22Rv1 (cell line): ENCODE measurements at regions not wholly inside any gene's neighbourhood (a gene's known extent, or its start where the extent isn't known, plus 50 kb on each side); places are given as distances from the start of the nearest gene placed in this dataset.

Source experiments
- H3K27ac ChIP-seq: fragments of 450-650 bp; 2 replicates; pipeline ENCODE4 v1.5.1; 2017
- CTCF ChIP-seq: fragments of 450-650 bp; IDR thresholded peaks from 2 replicates; pipeline ENCODE4 v1.5.1; 2017; ENCODE audit warnings: mild to moderate bottlenecking
- ZFX ChIP-seq: fragments of 450-650 bp; IDR thresholded peaks from 2 replicates; pipeline ENCODE4 v1.6.1; 2017; ENCODE audit warnings: antibody characterized with exemption, borderline replicate concordance

GRCh38 chr6:146881228-146882181 is 282.7 kb downstream of the ADGB start:
- TF ChIP-seq ZFX (no peak), CTCF (no peak)
- no peak overlapping the region for H3K27ac ChIP-seq

- TF ChIP-seq CTCF (no peak), ZFX (no peak)
- no peak overlapping the region for H3K27ac ChIP-seq
These were observed 285.1 kb downstream of the ADGB start for GRCh38 chr6:146883640-146884531.

- no peak overlapping the region for H3K27ac ChIP-seq
- no peak for TF ChIP-seq CTCF
- TF ChIP-seq ZFX = no peak
These were observed 286.0 kb downstream of the ADGB start for GRCh38 chr6:146884728-146885127.

GRCh38 chr6:146885708-146886457 is 287.1 kb downstream of the ADGB start:
- TF ChIP-seq ZFX (no peak), CTCF (no peak)
- no peak overlapping the region for H3K27ac ChIP-seq

- no peak for TF ChIP-seq CTCF
- TF ChIP-seq ZFX = no peak
- no peak overlapping the region for H3K27ac ChIP-seq
These were observed 288.0 kb downstream of the ADGB start for GRCh38 chr6:146886587-146887446.

GRCh38 chr6:146887447-146888077 is 288.8 kb downstream of the ADGB start:
- TF ChIP-seq ZFX (no peak), CTCF (no peak)
- no peak overlapping the region for H3K27ac ChIP-seq
